Body of pancreas (tissue), 4 donors: ENCODE measurements at regions not wholly inside any gene's neighbourhood (a gene's known extent, or its start where the extent isn't known, plus 50 kb on each side); places are given as distances from the start of the nearest gene placed in this dataset.

ENCODE experiments used
- CTCF ChIP-seq, 7 experiments: fragments of 450-650 bp in 4 of 7; fragments of 200-600 bp in 3 of 7; sonication (generic) in 3 of 7; IDR thresholded peaks; one replicate each; pipeline ENCODE4 v1.5.1; 2016 to 2019; ENCODE audit warnings: antibody characterized with exemption in 7 of 7
- POLR2A ChIP-seq, 3 donors: fragments of 450-650 bp; IDR thresholded peaks; one replicate each; pipeline ENCODE4 v1.6.1; 2016; ENCODE audit warnings: antibody characterized with exemption in 3 of 3, mild to moderate bottlenecking in 2 of 3

GRCh38 chr14:48341069-48341468 is 665.7 kb upstream of the MDGA2 start:
- no peak for TF ChIP-seq CTCF (IDR thresholded peaks at IDR 0.05)
- no peak for TF ChIP-seq POLR2A (IDR thresholded peaks at IDR 0.05)
